GM23338 (cell line): ENCODE measurements at regions not wholly inside any gene's neighbourhood (a gene's known extent, or its start where the extent isn't known, plus 50 kb on each side); places are given as distances from the start of the nearest gene placed in this dataset.

Source experiments
- ATAC-seq: fragments of 200-7000 bp; cut with Tn5 transposase; 3 replicates; pipeline ENCODE4 v1.9.1; 2020
- DNase-seq: peaks from one replicate; pipeline ENCODE4 v3.0.0-alpha.2; 2015; ENCODE audit warnings: low spot score
- H2AFZ ChIP-seq: fragments of 200-600 bp; sonication (generic); 2 replicates; pipeline ENCODE4 v1.8.0; 2016; ENCODE audit warnings: antibody characterized with exemption, mild to moderate bottlenecking, moderate library complexity
- H3F3A ChIP-seq: fragments of 200-600 bp; sonication (generic); replicated peaks from 2 replicates; pipeline ENCODE4 v1.8.0; 2017; ENCODE audit warnings: antibody characterized with exemption, mixed run types, low read depth
- H3K27ac ChIP-seq: fragments of 200-600 bp; sonication (generic); 2 replicates; pipeline ENCODE4 v1.6.1; 2016; ENCODE audit warnings: low read depth
- H3K27me3 ChIP-seq: fragments of 200-600 bp; sonication (generic); 2 replicates; pipeline ENCODE4 v1.8.0; 2016; ENCODE audit warnings: mild to moderate bottlenecking, mixed run types, moderate library complexity; ENCODE audit not compliant: insufficient read depth
- H3K36me3 ChIP-seq: fragments of 200-600 bp; sonication (generic); 2 replicates; pipeline ENCODE4 v1.8.0; 2016; ENCODE audit warnings: mild to moderate bottlenecking; ENCODE audit not compliant: insufficient read depth
- H3K4me1 ChIP-seq: fragments of 200-600 bp; sonication (generic); 2 replicates; pipeline ENCODE4 v1.8.0; 2016; ENCODE audit warnings: mild to moderate bottlenecking, moderate library complexity; ENCODE audit not compliant: insufficient read depth
- H3K4me2 ChIP-seq: fragments of 200-600 bp; sonication (generic); 2 replicates; pipeline ENCODE4 v1.7.1; 2017; ENCODE audit warnings: mixed run types
- H3K4me3 ChIP-seq: fragments of 200-600 bp; sonication (generic); 2 replicates; pipeline ENCODE4 v1.6.1; 2016; ENCODE audit warnings: mixed run types
- H3K79me2 ChIP-seq: fragments of 200-600 bp; sonication (generic); replicated peaks from 2 replicates; pipeline ENCODE4 v1.8.0; 2017; ENCODE audit warnings: mild to moderate bottlenecking; ENCODE audit not compliant: insufficient read depth
- H3K9me2 ChIP-seq: fragments of 200-600 bp; sonication (generic); 2 replicates; pipeline ENCODE4 v1.8.0; 2017; ENCODE audit not compliant: insufficient read depth
- H4K20me1 ChIP-seq: fragments of 200-600 bp; sonication (generic); replicated peaks from 2 replicates; pipeline ENCODE4 v1.8.0; 2017; ENCODE audit warnings: mild to moderate bottlenecking; ENCODE audit not compliant: insufficient read depth
- H3K27ac Mint-ChIP-seq: 2 replicates; pipeline ENCODE4 v1.8.0; 2020; ENCODE audit warnings: inconsistent platforms, mild to moderate bottlenecking, moderate library complexity, mixed read lengths
- H3K27me3 Mint-ChIP-seq: 3 replicates; pipeline ENCODE4 v1.8.0; 2022; ENCODE audit warnings: low read depth, mild to moderate bottlenecking, moderate library complexity, mixed read lengths, inconsistent platforms; ENCODE audit not compliant: insufficient read depth, poor library complexity
- H3K36me3 Mint-ChIP-seq: 3 replicates; pipeline ENCODE4 v1.8.0; 2021; ENCODE audit warnings: low read depth, mild to moderate bottlenecking, inconsistent platforms, moderate library complexity, mixed read lengths
- H3K4me1 Mint-ChIP-seq: 3 replicates; pipeline ENCODE4 v1.8.0; 2020; ENCODE audit warnings: mild to moderate bottlenecking, inconsistent platforms, mixed read lengths
- H3K4me3 Mint-ChIP-seq: 3 replicates; pipeline ENCODE4 v1.8.0; 2021; ENCODE audit warnings: moderate library complexity, mild to moderate bottlenecking, inconsistent platforms, mixed read lengths
- H3K9me3 Mint-ChIP-seq: 3 replicates; pipeline ENCODE4 v1.8.0; 2020; ENCODE audit warnings: moderate library complexity, mild to moderate bottlenecking, inconsistent platforms, mixed read lengths
- CREB1 ChIP-seq: fragments of 250-450 bp; sonication (Bioruptor Pico); IDR thresholded peaks from 2 replicates; pipeline ENCODE4 v1.5.0; 2020; ENCODE audit warnings: low read depth, mild to moderate bottlenecking, moderate library complexity
- CTCF ChIP-seq, 2 experiments: fragments of 200-600 bp in 1 of 2; sonication (generic) in 1 of 2; conservative IDR thresholded peaks; 2 replicates each; pipeline versions ENCODE4 v1.5.1 to v1.6.1; 2016 to 2017; ENCODE audit warnings: antibody characterized with exemption in 2 of 2, low read depth in 2 of 2, mild to moderate bottlenecking in 2 of 2, moderate library complexity in 1 of 2
- EZH2 ChIP-seq: fragments of 200-600 bp; sonication (generic); IDR thresholded peaks from one replicate; pipeline ENCODE4 v1.8.0; 2017; ENCODE audit warnings: antibody characterized with exemption, mild to moderate bottlenecking, low read depth; ENCODE audit not compliant: unreplicated experiment
- EZH2phosphoT487 ChIP-seq: fragments of 200-600 bp; sonication (generic); IDR thresholded peaks from one replicate; pipeline ENCODE4 v1.8.1; 2018; ENCODE audit warnings: antibody characterized with exemption; ENCODE audit not compliant: unreplicated experiment
- JUNB ChIP-seq: IDR thresholded peaks from one replicate; pipeline ENCODE4 v1.6.1; 2016; ENCODE audit warnings: antibody characterized with exemption; ENCODE audit not compliant: unreplicated experiment
- NANOG ChIP-seq: IDR thresholded peaks from 2 replicates; pipeline ENCODE4 v1.6.1; 2016; ENCODE audit warnings: antibody characterized with exemption, borderline replicate concordance
- POLR2AphosphoS5 ChIP-seq: IDR thresholded peaks from 2 replicates; pipeline ENCODE4 v1.6.1; 2016; ENCODE audit warnings: antibody characterized with exemption, low read depth
- STAT1 ChIP-seq: IDR thresholded peaks from one replicate; pipeline ENCODE4 v1.6.1; 2016; ENCODE audit warnings: antibody characterized with exemption; ENCODE audit not compliant: unreplicated experiment
- ZNF114 ChIP-seq: fragments of 250-450 bp; sonication (Bioruptor Pico); IDR thresholded peaks from 2 replicates; pipeline ENCODE4 v1.5.0; 2020; ENCODE audit warnings: mild to moderate bottlenecking, moderate library complexity
- ZNF331 ChIP-seq: fragments of 250-450 bp; sonication (Bioruptor Pico); IDR thresholded peaks from 2 replicates; pipeline ENCODE4 v1.5.0; 2020; ENCODE audit warnings: low read depth, mild to moderate bottlenecking, moderate library complexity
- TF ChIP-seq, protein P1 (sequence below): IDR thresholded peaks from 2 replicates; pipeline ENCODE4 v1.6.1; 2016; ENCODE audit warnings: antibody characterized with exemption
- TF ChIP-seq, protein P2 (sequence below): IDR thresholded peaks from one replicate; pipeline ENCODE4 v1.6.1; 2018; ENCODE audit warnings: antibody characterized with exemption; ENCODE audit not compliant: unreplicated experiment
- TF ChIP-seq, protein P3 (sequence below): fragments of 250-450 bp; sonication (Bioruptor Pico); IDR thresholded peaks from 2 replicates; pipeline ENCODE4 v1.5.0; 2020; ENCODE audit warnings: mild to moderate bottlenecking, moderate library complexity

GRCh38 chr17:73826872-73827228, 182.6 kb upstream of the SDK2 start:
- Histone ChIP-seq H3K79me2 (no peaks in the 10 kb centered on the region), H3K9me2 (0 out of 2 replicates have a peak, but pooled peaks cover 3% of the 10 kb centered on the region), H4K20me1 (no peaks in the 10 kb centered on the region), H3K4me2 (no peak overlapping the region), H3K27ac (no peak overlapping the region), H3K4me3 (no peak overlapping the region), H3K36me3 (no peaks in the 10 kb centered on the region), H3F3A (no peaks in the 10 kb centered on the region), H2AFZ (no peak overlapping the region), H3K4me1 (peaks cover 23% of the 10 kb centered on the region), H3K27me3 (peaks cover 19% of the 10 kb centered on the region)
- H3K27ac Mint-ChIP-seq: no peak overlapping the region
- DNase-seq: no peak
- H3K36me3 Mint-ChIP-seq: no peaks in the 10 kb centered on the region
- H3K9me3 Mint-ChIP-seq: no peaks in the 10 kb centered on the region
- peaks cover 27% of the 10 kb centered on the region for H3K27me3 Mint-ChIP-seq
- H3K4me1 Mint-ChIP-seq: peaks cover 56% of the 10 kb centered on the region
- no peak for TF ChIP-seq STAT1
- TF ChIP-seq CREB1 (CRISPR knock-in tag): no peak
- TF ChIP-seq, protein P1, sequence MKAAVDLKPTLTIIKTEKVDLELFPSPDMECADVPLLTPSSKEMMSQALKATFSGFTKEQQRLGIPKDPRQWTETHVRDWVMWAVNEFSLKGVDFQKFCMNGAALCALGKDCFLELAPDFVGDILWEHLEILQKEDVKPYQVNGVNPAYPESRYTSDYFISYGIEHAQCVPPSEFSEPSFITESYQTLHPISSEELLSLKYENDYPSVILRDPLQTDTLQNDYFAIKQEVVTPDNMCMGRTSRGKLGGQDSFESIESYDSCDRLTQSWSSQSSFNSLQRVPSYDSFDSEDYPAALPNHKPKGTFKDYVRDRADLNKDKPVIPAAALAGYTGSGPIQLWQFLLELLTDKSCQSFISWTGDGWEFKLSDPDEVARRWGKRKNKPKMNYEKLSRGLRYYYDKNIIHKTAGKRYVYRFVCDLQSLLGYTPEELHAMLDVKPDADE: no peak
- TF ChIP-seq, protein P2, sequence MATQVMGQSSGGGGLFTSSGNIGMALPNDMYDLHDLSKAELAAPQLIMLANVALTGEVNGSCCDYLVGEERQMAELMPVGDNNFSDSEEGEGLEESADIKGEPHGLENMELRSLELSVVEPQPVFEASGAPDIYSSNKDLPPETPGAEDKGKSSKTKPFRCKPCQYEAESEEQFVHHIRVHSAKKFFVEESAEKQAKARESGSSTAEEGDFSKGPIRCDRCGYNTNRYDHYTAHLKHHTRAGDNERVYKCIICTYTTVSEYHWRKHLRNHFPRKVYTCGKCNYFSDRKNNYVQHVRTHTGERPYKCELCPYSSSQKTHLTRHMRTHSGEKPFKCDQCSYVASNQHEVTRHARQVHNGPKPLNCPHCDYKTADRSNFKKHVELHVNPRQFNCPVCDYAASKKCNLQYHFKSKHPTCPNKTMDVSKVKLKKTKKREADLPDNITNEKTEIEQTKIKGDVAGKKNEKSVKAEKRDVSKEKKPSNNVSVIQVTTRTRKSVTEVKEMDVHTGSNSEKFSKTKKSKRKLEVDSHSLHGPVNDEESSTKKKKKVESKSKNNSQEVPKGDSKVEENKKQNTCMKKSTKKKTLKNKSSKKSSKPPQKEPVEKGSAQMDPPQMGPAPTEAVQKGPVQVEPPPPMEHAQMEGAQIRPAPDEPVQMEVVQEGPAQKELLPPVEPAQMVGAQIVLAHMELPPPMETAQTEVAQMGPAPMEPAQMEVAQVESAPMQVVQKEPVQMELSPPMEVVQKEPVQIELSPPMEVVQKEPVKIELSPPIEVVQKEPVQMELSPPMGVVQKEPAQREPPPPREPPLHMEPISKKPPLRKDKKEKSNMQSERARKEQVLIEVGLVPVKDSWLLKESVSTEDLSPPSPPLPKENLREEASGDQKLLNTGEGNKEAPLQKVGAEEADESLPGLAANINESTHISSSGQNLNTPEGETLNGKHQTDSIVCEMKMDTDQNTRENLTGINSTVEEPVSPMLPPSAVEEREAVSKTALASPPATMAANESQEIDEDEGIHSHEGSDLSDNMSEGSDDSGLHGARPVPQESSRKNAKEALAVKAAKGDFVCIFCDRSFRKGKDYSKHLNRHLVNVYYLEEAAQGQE: no peak
- TF ChIP-seq, protein P3, sequence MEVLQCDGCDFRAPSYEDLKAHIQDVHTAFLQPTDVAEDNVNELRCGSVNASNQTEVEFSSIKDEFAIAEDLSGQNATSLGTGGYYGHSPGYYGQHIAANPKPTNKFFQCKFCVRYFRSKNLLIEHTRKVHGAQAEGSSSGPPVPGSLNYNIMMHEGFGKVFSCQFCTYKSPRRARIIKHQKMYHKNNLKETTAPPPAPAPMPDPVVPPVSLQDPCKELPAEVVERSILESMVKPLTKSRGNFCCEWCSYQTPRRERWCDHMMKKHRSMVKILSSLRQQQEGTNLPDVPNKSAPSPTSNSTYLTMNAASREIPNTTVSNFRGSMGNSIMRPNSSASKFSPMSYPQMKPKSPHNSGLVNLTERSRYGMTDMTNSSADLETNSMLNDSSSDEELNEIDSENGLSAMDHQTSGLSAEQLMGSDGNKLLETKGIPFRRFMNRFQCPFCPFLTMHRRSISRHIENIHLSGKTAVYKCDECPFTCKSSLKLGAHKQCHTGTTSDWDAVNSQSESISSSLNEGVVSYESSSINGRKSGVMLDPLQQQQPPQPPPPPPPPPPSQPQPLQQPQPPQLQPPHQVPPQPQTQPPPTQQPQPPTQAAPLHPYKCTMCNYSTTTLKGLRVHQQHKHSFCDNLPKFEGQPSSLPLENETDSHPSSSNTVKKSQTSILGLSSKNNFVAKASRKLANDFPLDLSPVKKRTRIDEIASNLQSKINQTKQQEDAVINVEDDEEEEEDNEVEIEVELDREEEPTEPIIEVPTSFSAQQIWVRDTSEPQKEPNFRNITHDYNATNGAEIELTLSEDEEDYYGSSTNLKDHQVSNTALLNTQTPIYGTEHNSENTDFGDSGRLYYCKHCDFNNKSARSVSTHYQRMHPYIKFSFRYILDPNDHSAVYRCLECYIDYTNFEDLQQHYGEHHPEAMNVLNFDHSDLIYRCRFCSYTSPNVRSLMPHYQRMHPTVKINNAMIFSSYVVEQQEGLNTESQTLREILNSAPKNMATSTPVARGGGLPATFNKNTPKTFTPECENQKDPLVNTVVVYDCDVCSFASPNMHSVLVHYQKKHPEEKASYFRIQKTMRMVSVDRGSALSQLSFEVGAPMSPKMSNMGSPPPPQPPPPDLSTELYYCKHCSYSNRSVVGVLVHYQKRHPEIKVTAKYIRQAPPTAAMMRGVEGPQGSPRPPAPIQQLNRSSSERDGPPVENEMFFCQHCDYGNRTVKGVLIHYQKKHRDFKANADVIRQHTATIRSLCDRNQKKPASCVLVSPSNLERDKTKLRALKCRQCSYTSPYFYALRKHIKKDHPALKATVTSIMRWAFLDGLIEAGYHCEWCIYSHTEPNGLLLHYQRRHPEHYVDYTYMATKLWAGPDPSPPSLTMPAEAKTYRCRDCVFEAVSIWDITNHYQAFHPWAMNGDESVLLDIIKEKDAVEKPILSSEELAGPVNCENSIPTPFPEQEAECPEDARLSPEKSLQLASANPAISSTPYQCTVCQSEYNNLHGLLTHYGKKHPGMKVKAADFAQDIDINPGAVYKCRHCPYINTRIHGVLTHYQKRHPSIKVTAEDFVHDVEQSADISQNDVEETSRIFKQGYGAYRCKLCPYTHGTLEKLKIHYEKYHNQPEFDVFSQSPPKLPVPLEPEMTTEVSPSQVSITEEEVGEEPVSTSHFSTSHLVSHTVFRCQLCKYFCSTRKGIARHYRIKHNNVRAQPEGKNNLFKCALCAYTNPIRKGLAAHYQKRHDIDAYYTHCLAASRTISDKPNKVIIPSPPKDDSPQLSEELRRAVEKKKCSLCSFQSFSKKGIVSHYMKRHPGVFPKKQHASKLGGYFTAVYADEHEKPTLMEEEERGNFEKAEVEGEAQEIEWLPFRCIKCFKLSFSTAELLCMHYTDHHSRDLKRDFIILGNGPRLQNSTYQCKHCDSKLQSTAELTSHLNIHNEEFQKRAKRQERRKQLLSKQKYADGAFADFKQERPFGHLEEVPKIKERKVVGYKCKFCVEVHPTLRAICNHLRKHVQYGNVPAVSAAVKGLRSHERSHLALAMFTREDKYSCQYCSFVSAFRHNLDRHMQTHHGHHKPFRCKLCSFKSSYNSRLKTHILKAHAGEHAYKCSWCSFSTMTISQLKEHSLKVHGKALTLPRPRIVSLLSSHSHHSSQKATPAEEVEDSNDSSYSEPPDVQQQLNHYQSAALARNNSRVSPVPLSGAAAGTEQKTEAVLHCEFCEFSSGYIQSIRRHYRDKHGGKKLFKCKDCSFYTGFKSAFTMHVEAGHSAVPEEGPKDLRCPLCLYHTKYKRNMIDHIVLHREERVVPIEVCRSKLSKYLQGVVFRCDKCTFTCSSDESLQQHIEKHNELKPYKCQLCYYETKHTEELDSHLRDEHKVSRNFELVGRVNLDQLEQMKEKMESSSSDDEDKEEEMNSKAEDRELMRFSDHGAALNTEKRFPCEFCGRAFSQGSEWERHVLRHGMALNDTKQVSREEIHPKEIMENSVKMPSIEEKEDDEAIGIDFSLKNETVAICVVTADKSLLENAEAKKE (CRISPR knock-in tag): no peak
- TF ChIP-seq EZH2phosphoT487: no peak
- TF ChIP-seq CTCF (conservative IDR thresholded peaks at IDR 0.05; ENCODE audit: low read depth in 2 of 2): no peak
- no peak for TF ChIP-seq POLR2AphosphoS5
- TF ChIP-seq ZNF331 (CRISPR knock-in tag): no peak
- TF ChIP-seq ZNF114 (CRISPR knock-in tag): no peak
- no peak for TF ChIP-seq EZH2
- TF ChIP-seq JUNB: no peak
- no peak for TF ChIP-seq NANOG
- no peak for ATAC-seq
- no peak overlapping the region for H3K4me3 Mint-ChIP-seq
